Left ventricle myocardium superior (tissue), 1 donor: ENCODE measurements at regions not wholly inside any gene's neighbourhood (a gene's known extent, or its start where the extent isn't known, plus 50 kb on each side); places are given as distances from the start of the nearest gene placed in this dataset.

Experiments used
- ATAC-seq: fragments of 200-7000 bp; cut with Tn5 transposase; one replicate; pipeline ENCODE4 v1.9.1; 2020; ENCODE audit warnings: mild to moderate bottlenecking, moderate library complexity
- DNase-seq: peaks from one replicate; pipeline ENCODE4 v3.0.0-alpha.2; 2020
- intact Hi-C: fragments of 100-400 bp; cut with micrococcal nuclease; formaldehyde crosslinking; loops from one replicate; pipeline ENCODE4 v1.11.0; 2022
- donor health status: DM: no; HTN: yes; CAD: no; lungs with severe emphysema.

DNA sequence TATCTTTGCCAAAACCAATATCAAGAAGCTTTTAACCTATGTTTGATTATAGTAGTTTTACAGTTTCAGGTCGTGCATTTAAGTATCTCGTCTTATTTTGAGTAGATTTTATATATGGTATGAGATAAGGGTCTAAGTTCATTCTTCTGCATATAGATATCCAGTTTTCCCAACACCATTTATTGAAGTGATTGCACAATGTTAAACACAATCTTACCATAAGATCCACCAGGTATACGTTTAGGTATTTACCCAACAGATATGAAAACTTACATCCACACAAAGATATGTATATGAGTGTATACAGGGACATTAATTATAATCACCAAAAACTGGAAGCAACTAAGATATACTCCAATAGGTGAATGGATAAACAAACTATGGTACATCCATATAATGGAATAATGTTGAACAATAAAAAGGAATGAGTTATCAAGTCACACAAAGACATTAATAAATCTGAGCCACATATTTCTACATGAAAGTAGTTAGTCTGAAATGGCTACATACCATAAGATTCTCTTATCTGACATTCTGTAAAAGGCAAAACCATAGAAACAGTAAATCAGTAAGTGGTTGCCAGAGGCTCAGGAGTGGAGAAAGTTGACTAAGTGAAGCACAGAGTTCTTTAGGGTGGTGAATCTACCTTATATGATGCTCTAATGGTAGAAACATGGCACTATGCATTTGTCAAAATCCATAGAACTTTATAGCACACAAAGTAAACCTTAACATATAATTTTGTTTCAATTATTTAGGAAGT is 222.6 kb downstream of the NUAK1 start:
- intact Hi-C loops: no loop called here
- ATAC-seq: no peak
- no peak for DNase-seq

GRCh38 chr12:105916760-105917039 is 222.1 kb downstream of the NUAK1 start:
- ATAC-seq (no peak), DNase-seq (no peak)
- intact Hi-C loops: no loop called here

- intact Hi-C loops: loop anchor here (10.0 kb wide), 1 partner anchor 215 kb away; the partner anchor contains the start of gene NUAK1
- ATAC-seq: peak; percentile 70
- peak; percentile 53 for DNase-seq
These were observed 218.5 kb downstream of the NUAK1 start for GRCh38 chr12:105920161-105920684.

- DNase-seq: no peak
- intact Hi-C loops: loop anchor here (10.0 kb wide), 1 partner anchor 214 kb away; the partner anchor contains the start of gene NUAK1
- ATAC-seq: no peak
These were observed 217.7 kb downstream of the NUAK1 start for GRCh38 chr12:105921055-105921454.

- intact Hi-C loops: loop anchor here (10.0 kb wide), 1 partner anchor 213 kb away; the partner anchor contains the start of gene NUAK1
- DNase-seq: peak; percentile 41
- peak; percentile 92 for ATAC-seq
These were observed 216.7 kb downstream of the NUAK1 start for GRCh38 chr12:105921872-105922669.

GRCh38 chr12:105922670-105923102 is 216.1 kb downstream of the NUAK1 start:
- intact Hi-C loops: loop anchor here (10.0 kb wide), 1 partner anchor 212 kb away; the partner anchor contains the start of gene NUAK1

DNA sequence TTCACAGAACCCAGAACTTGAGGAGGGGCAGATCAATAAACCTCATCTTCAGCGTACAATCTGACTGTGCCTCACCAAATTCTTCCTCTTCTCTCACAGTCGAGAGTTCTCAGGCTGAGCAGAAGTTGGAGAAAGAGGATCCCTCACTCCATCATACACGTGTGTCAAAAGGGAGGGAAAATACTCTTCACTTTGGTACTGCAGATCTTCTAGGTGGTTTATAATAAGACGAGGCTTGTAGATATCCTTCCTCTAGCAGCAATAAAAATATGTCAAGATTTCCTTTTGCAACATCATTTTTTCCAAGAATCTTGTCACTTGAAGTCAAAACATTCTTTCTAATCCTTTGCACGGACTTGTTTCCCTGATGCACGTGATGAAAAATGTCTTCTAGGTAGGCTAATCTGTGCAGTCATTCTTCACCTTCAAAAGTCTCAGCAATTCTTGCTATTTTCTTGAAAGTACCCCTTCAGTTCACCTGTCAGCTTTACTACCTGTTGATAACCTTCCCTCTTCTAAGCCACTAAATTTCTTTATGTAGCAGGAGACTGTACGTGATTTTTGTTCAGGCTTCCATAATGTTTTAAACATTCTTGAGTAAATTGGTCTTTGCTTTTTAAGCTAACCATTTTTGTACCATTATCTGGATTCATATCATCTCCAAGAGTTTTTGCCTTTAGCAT is 214.1 kb downstream of the NUAK1 start:
- no peak for DNase-seq
- intact Hi-C loops: loop anchor here (10.0 kb wide), 1 partner anchor 210 kb away; the partner anchor contains the start of gene NUAK1
- no peak for ATAC-seq

More at GRCh38 chr12:105922670-105923102, 216.1 kb downstream of the NUAK1 start:
- ATAC-seq (peak; percentile 90), DNase-seq (no peak)

DNA sequence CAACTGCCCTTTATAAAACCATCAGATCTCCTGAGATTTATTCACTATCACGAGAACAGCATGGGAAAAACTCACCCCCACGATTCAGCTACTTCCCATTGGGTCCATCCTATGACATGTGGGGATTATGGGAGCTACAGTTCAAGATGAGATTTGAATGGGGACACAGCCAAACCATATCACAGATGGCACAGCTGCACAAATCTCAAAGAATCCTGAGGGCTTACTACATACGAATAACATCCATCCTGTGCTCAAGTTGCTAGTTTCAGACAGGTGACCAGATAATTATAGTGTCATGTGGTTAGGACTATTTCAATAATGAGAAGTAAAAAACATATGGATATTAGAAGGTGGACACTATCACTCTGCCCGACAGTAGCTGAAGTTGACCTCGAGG is 211.2 kb downstream of the NUAK1 start:
- DNase-seq (no peak), ATAC-seq (no peak)
- intact Hi-C loops: loop anchor here (10.0 kb wide), 1 partner anchor 207 kb away; the partner anchor contains the start of gene NUAK1

- intact Hi-C loops: loop anchor here (10.0 kb wide), 1 partner anchor 206 kb away; the partner anchor contains the start of gene NUAK1
- ATAC-seq: no peak
- no peak for DNase-seq
These were observed 210.3 kb downstream of the NUAK1 start for GRCh38 chr12:105928436-105928835.

DNA sequence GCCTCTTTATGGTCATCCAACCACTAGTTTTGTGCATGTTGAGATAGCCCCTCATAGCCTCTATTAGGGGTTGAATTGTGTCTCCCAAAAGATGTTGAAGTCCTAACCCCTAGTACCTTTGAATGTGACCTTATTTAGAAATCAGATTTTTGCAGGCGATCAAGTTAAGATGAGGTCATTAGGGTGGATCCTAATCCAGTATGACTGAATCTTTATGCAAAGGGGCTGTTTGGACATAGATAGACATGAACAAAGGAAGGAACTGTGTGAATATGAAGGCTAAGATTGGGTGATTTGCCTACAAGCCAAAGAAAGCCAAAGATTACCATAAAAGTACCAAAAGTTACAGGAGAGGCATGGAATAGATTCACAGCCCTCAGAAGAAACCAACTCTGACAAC is 209.6 kb downstream of the NUAK1 start:
- no peak for ATAC-seq
- no peak for DNase-seq
- intact Hi-C loops: loop anchor here (10.0 kb wide), 1 partner anchor 206 kb away; the partner anchor contains the start of gene NUAK1

- intact Hi-C loops: no loop called here
- DNase-seq (no peak), ATAC-seq (no peak)
These were observed 207.9 kb downstream of the NUAK1 start for GRCh38 chr12:105930557-105931503.

DNA sequence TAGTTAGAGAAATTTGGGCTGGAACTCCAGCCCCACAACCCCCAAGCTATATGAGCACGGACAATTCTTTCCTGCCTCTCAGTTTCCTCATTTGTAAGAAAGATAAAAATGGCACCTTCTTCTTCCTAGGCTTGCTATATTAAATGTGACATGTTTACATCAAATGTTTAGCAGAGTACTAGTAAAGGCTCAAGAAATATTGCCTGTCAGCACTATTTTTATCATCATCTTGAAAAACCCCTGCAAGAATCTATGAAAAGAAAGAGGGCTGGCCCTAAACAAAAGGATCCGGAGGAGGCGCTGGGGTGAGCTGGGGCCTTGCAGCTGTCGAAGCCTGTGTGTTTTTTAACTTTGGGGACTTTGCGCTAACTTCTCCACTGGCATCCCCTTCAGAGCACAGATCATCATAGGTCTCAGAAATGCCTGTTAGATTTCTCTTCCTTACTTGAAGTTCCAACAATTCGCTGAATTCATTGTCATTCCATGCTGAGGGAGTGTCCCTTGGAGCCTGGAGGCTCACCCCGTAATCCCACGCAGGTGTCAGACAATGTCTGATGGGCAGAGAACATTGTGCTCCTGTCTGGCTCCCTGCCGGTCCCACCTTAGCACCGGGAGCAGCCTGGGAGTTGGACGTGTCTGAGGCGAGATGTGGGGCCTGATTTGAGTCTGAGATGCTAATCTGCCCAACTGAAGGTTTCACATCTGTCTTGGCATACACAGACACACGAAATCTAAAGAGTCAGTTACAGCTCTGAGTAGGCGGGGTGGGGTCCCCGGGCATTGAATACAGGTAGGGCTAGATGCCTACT is 206.8 kb downstream of the NUAK1 start:
- no peak for DNase-seq
- intact Hi-C loops: no loop called here
- no peak for ATAC-seq

GRCh38 chr12:105933671-105934665 is 204.8 kb downstream of the NUAK1 start:
- ATAC-seq: peak; percentile 25
- intact Hi-C loops: no loop called here
- no peak for DNase-seq

DNA sequence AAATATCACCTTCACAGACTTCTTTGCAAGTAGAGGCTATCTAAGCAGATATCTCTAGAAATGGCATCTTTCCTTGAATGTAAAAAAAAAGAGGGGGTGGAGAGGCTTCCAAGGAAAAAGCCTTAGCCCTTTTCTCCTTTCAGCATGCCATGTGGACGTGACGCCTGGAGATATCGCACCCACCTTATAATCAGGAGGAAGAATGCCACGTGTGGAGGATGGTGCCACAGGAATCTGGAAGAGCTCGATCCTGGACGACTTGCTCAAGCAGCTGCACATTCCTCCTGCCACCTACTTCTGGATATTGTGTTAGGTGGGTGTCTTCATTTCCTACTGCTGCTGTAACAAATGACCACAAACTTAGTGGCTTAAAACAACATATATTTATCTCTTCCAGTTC is 203.6 kb downstream of the NUAK1 start:
- intact Hi-C loops: no loop called here
- DNase-seq (no peak), ATAC-seq (no peak)

- no peak for ATAC-seq
- no peak for DNase-seq
- intact Hi-C loops: no loop called here
These were observed 202.8 kb downstream of the NUAK1 start for GRCh38 chr12:105935981-105936380.

GRCh38 chr12:105936496-105936895 is 202.3 kb downstream of the NUAK1 start:
- DNase-seq (no peak), ATAC-seq (no peak)
- intact Hi-C loops: no loop called here
